ENCODE measurements at regions not wholly inside any gene's neighbourhood (a gene's known extent, or its start where the extent isn't known, plus 50 kb on each side); places are given as distances from the start of the nearest gene placed in this dataset.

- DNase-seq, result no peak
These were observed 58.6 kb upstream of the OSR1 start for GRCh38 chr2:19416784-19417684.

GRCh38 chr2:19416083-19416482, 57.7 kb upstream of the OSR1 start:
- no peak for DNase-seq

- no peak for DNase-seq
These were observed 50.6 kb upstream of the OSR1 start for GRCh38 chr2:19409046-19409445.

- no peak for DNase-seq
These were observed 50.2 kb upstream of the OSR1 start for GRCh38 chr2:19408592-19408991.
